ENCODE measurements at regions not wholly inside any gene's neighbourhood (a gene's known extent, or its start where the extent isn't known, plus 50 kb on each side); places are given as distances from the start of the nearest gene placed in this dataset.
A peak's percentile ranks its signal among the peaks of the same experiment; 100 is the strongest.

GRCh38 chr1:173114346-173114745 lies 63.6 kb upstream of the TNFSF18 start:
- DNase-seq (ENCODE audit: insufficient read length, low spot score), result no peak
- no peak for FAIRE-seq
- TF ChIP-seq POLR2A (IDR thresholded peaks at IDR 0.05; ENCODE audit: low read depth, low read length) (no peak), TAF1 (IDR thresholded peaks at IDR 0.05; ENCODE audit: low read depth, low read length) (no peak), POLR2AphosphoS5 (IDR thresholded peaks at IDR 0.05; ENCODE audit: low read depth, low read length) (no peak), PAX5 (IDR thresholded peaks at IDR 0.05; ENCODE audit: insufficient read depth, low read length, severe bottlenecking) (no peak), SPI1 (IDR thresholded peaks at IDR 0.05; ENCODE audit: low read depth, low read length) (no peak), POU2F2 (IDR thresholded peaks at IDR 0.05; ENCODE audit: low read depth, low read length) (no peak)

GRCh38 chr1:173113015-173113741 lies 62.4 kb upstream of the TNFSF18 start:
- no peak for FAIRE-seq
- TF ChIP-seq TAF1 (IDR thresholded peaks at IDR 0.05; ENCODE audit: low read depth, low read length), result no peak
- TF ChIP-seq POU2F2 (IDR thresholded peaks at IDR 0.05; ENCODE audit: low read depth, low read length), result no peak
- TF ChIP-seq PAX5 (IDR thresholded peaks at IDR 0.05; ENCODE audit: insufficient read depth, low read length, severe bottlenecking), result no peak
- no peak for TF ChIP-seq POLR2A (IDR thresholded peaks at IDR 0.05; ENCODE audit: low read depth, low read length)
- DNase-seq (ENCODE audit: insufficient read length, low spot score), result no peak

GRCh38 chr1:173112129-173112528 lies 61.4 kb upstream of the TNFSF18 start:
- peak; percentile 70 for FAIRE-seq
- TF ChIP-seq POLR2AphosphoS5 (IDR thresholded peaks at IDR 0.05; ENCODE audit: low read depth, low read length) (no peak), POLR2A (IDR thresholded peaks at IDR 0.05; ENCODE audit: low read depth, low read length) (no peak), POU2F2 (IDR thresholded peaks at IDR 0.05; ENCODE audit: low read depth, low read length) (peak; percentile 87), TAF1 (IDR thresholded peaks at IDR 0.05; ENCODE audit: low read depth, low read length) (no peak), SPI1 (IDR thresholded peaks at IDR 0.05; ENCODE audit: low read depth, low read length) (peak; percentile 93), PAX5 (IDR thresholded peaks at IDR 0.05; ENCODE audit: insufficient read depth, low read length, severe bottlenecking) (no peak)
- no peak for DNase-seq (ENCODE audit: insufficient read length, low spot score)

- FAIRE-seq, result no peak
- TF ChIP-seq POLR2A (IDR thresholded peaks at IDR 0.05; ENCODE audit: low read depth, low read length), result no peak
- no peak for TF ChIP-seq POLR2AphosphoS5 (IDR thresholded peaks at IDR 0.05; ENCODE audit: low read depth, low read length)
- no peak for DNase-seq (ENCODE audit: insufficient read length, low spot score)
Observed at GRCh38 chr1:173107696-173108095, 57.0 kb upstream of the TNFSF18 start.

- DNase-seq (ENCODE audit: insufficient read length, low spot score), result no peak
- no peak for FAIRE-seq
- TF ChIP-seq TAF1 (IDR thresholded peaks at IDR 0.05; ENCODE audit: low read depth, low read length), result no peak
- no peak for TF ChIP-seq POU2F2 (IDR thresholded peaks at IDR 0.05; ENCODE audit: low read depth, low read length)
- TF ChIP-seq PAX5 (IDR thresholded peaks at IDR 0.05; ENCODE audit: insufficient read depth, low read length, severe bottlenecking), result no peak
- TF ChIP-seq POLR2AphosphoS5 (IDR thresholded peaks at IDR 0.05; ENCODE audit: low read depth, low read length), result no peak
- no peak for TF ChIP-seq SPI1 (IDR thresholded peaks at IDR 0.05; ENCODE audit: low read depth, low read length)
- no peak for TF ChIP-seq POLR2A (IDR thresholded peaks at IDR 0.05; ENCODE audit: low read depth, low read length)
Observed at GRCh38 chr1:173103006-173103405, 52.3 kb upstream of the TNFSF18 start.

- TF ChIP-seq POU2F2 (IDR thresholded peaks at IDR 0.05; ENCODE audit: low read depth, low read length), result no peak
- no peak for TF ChIP-seq POLR2A (IDR thresholded peaks at IDR 0.05; ENCODE audit: low read depth, low read length)
- no peak for TF ChIP-seq TAF1 (IDR thresholded peaks at IDR 0.05; ENCODE audit: low read depth, low read length)
- no peak for TF ChIP-seq POLR2AphosphoS5 (IDR thresholded peaks at IDR 0.05; ENCODE audit: low read depth, low read length)
- no peak for TF ChIP-seq SPI1 (IDR thresholded peaks at IDR 0.05; ENCODE audit: low read depth, low read length)
- TF ChIP-seq PAX5 (IDR thresholded peaks at IDR 0.05; ENCODE audit: insufficient read depth, low read length, severe bottlenecking), result no peak
- DNase-seq (ENCODE audit: insufficient read length, low spot score) (no peak), FAIRE-seq (no peak)
Observed at GRCh38 chr1:173101589-173101988, 50.8 kb upstream of the TNFSF18 start.

GRCh38 chr1:173100476-173101107 lies 49.9 kb upstream of the TNFSF18 start:
- TF ChIP-seq PAX5 (IDR thresholded peaks at IDR 0.05; ENCODE audit: insufficient read depth, low read length, severe bottlenecking), result no peak
- TF ChIP-seq SPI1 (IDR thresholded peaks at IDR 0.05; ENCODE audit: low read depth, low read length), result no peak
- no peak for TF ChIP-seq POU2F2 (IDR thresholded peaks at IDR 0.05; ENCODE audit: low read depth, low read length)
- TF ChIP-seq POLR2A (IDR thresholded peaks at IDR 0.05; ENCODE audit: low read depth, low read length), result no peak
- TF ChIP-seq POLR2AphosphoS5 (IDR thresholded peaks at IDR 0.05; ENCODE audit: low read depth, low read length), result no peak
- TF ChIP-seq TAF1 (IDR thresholded peaks at IDR 0.05; ENCODE audit: low read depth, low read length), result no peak
- DNase-seq (ENCODE audit: insufficient read length, low spot score) (no peak), FAIRE-seq (no peak)
